GM23338 (cell line): ENCODE measurements at regions not wholly inside any gene's neighbourhood (a gene's known extent, or its start where the extent isn't known, plus 50 kb on each side); places are given as distances from the start of the nearest gene placed in this dataset.

ENCODE experiments used
- ATAC-seq: fragments of 200-7000 bp; cut with Tn5 transposase; 3 replicates; pipeline ENCODE4 v1.9.1; 2020
- DNase-seq: peaks from one replicate; pipeline ENCODE4 v3.0.0-alpha.2; 2015; ENCODE audit warnings: low spot score
- H2AFZ ChIP-seq: fragments of 200-600 bp; sonication (generic); 2 replicates; pipeline ENCODE4 v1.8.0; 2016; ENCODE audit warnings: antibody characterized with exemption, mild to moderate bottlenecking, moderate library complexity
- H3F3A ChIP-seq: fragments of 200-600 bp; sonication (generic); replicated peaks from 2 replicates; pipeline ENCODE4 v1.8.0; 2017; ENCODE audit warnings: antibody characterized with exemption, mixed run types, low read depth
- H3K27ac ChIP-seq: fragments of 200-600 bp; sonication (generic); 2 replicates; pipeline ENCODE4 v1.6.1; 2016; ENCODE audit warnings: low read depth
- H3K27me3 ChIP-seq: fragments of 200-600 bp; sonication (generic); 2 replicates; pipeline ENCODE4 v1.8.0; 2016; ENCODE audit warnings: mild to moderate bottlenecking, mixed run types, moderate library complexity; ENCODE audit not compliant: insufficient read depth
- H3K36me3 ChIP-seq: fragments of 200-600 bp; sonication (generic); 2 replicates; pipeline ENCODE4 v1.8.0; 2016; ENCODE audit warnings: mild to moderate bottlenecking; ENCODE audit not compliant: insufficient read depth
- H3K4me1 ChIP-seq: fragments of 200-600 bp; sonication (generic); 2 replicates; pipeline ENCODE4 v1.8.0; 2016; ENCODE audit warnings: mild to moderate bottlenecking, moderate library complexity; ENCODE audit not compliant: insufficient read depth
- H3K4me2 ChIP-seq: fragments of 200-600 bp; sonication (generic); 2 replicates; pipeline ENCODE4 v1.7.1; 2017; ENCODE audit warnings: mixed run types
- H3K4me3 ChIP-seq: fragments of 200-600 bp; sonication (generic); 2 replicates; pipeline ENCODE4 v1.6.1; 2016; ENCODE audit warnings: mixed run types
- H3K79me2 ChIP-seq: fragments of 200-600 bp; sonication (generic); replicated peaks from 2 replicates; pipeline ENCODE4 v1.8.0; 2017; ENCODE audit warnings: mild to moderate bottlenecking; ENCODE audit not compliant: insufficient read depth
- H3K9me2 ChIP-seq: fragments of 200-600 bp; sonication (generic); 2 replicates; pipeline ENCODE4 v1.8.0; 2017; ENCODE audit not compliant: insufficient read depth
- H4K20me1 ChIP-seq: fragments of 200-600 bp; sonication (generic); replicated peaks from 2 replicates; pipeline ENCODE4 v1.8.0; 2017; ENCODE audit warnings: mild to moderate bottlenecking; ENCODE audit not compliant: insufficient read depth
- H3K27ac Mint-ChIP-seq: 2 replicates; pipeline ENCODE4 v1.8.0; 2020; ENCODE audit warnings: inconsistent platforms, mild to moderate bottlenecking, moderate library complexity, mixed read lengths
- H3K27me3 Mint-ChIP-seq: 3 replicates; pipeline ENCODE4 v1.8.0; 2022; ENCODE audit warnings: low read depth, mild to moderate bottlenecking, moderate library complexity, mixed read lengths, inconsistent platforms; ENCODE audit not compliant: insufficient read depth, poor library complexity
- H3K36me3 Mint-ChIP-seq: 3 replicates; pipeline ENCODE4 v1.8.0; 2021; ENCODE audit warnings: low read depth, mild to moderate bottlenecking, inconsistent platforms, moderate library complexity, mixed read lengths
- H3K4me1 Mint-ChIP-seq: 3 replicates; pipeline ENCODE4 v1.8.0; 2020; ENCODE audit warnings: mild to moderate bottlenecking, inconsistent platforms, mixed read lengths
- H3K4me3 Mint-ChIP-seq: 3 replicates; pipeline ENCODE4 v1.8.0; 2021; ENCODE audit warnings: moderate library complexity, mild to moderate bottlenecking, inconsistent platforms, mixed read lengths
- H3K9me3 Mint-ChIP-seq: 3 replicates; pipeline ENCODE4 v1.8.0; 2020; ENCODE audit warnings: moderate library complexity, mild to moderate bottlenecking, inconsistent platforms, mixed read lengths
- CREB1 ChIP-seq: fragments of 250-450 bp; sonication (Bioruptor Pico); IDR thresholded peaks from 2 replicates; pipeline ENCODE4 v1.5.0; 2020; ENCODE audit warnings: low read depth, mild to moderate bottlenecking, moderate library complexity
- EZH2 ChIP-seq: fragments of 200-600 bp; sonication (generic); IDR thresholded peaks from one replicate; pipeline ENCODE4 v1.8.0; 2017; ENCODE audit warnings: antibody characterized with exemption, mild to moderate bottlenecking, low read depth; ENCODE audit not compliant: unreplicated experiment
- EZH2phosphoT487 ChIP-seq: fragments of 200-600 bp; sonication (generic); IDR thresholded peaks from one replicate; pipeline ENCODE4 v1.8.1; 2018; ENCODE audit warnings: antibody characterized with exemption; ENCODE audit not compliant: unreplicated experiment
- JUNB ChIP-seq: IDR thresholded peaks from one replicate; pipeline ENCODE4 v1.6.1; 2016; ENCODE audit warnings: antibody characterized with exemption; ENCODE audit not compliant: unreplicated experiment
- NANOG ChIP-seq: IDR thresholded peaks from 2 replicates; pipeline ENCODE4 v1.6.1; 2016; ENCODE audit warnings: antibody characterized with exemption, borderline replicate concordance
- POLR2AphosphoS5 ChIP-seq: IDR thresholded peaks from 2 replicates; pipeline ENCODE4 v1.6.1; 2016; ENCODE audit warnings: antibody characterized with exemption, low read depth
- STAT1 ChIP-seq: IDR thresholded peaks from one replicate; pipeline ENCODE4 v1.6.1; 2016; ENCODE audit warnings: antibody characterized with exemption; ENCODE audit not compliant: unreplicated experiment
- ZNF114 ChIP-seq: fragments of 250-450 bp; sonication (Bioruptor Pico); IDR thresholded peaks from 2 replicates; pipeline ENCODE4 v1.5.0; 2020; ENCODE audit warnings: mild to moderate bottlenecking, moderate library complexity
- ZNF331 ChIP-seq: fragments of 250-450 bp; sonication (Bioruptor Pico); IDR thresholded peaks from 2 replicates; pipeline ENCODE4 v1.5.0; 2020; ENCODE audit warnings: low read depth, mild to moderate bottlenecking, moderate library complexity
- TF ChIP-seq, protein P1 (sequence below), 2 experiments: fragments of 200-600 bp in 1 of 2; sonication (generic) in 1 of 2; conservative IDR thresholded peaks; 2 replicates each; pipeline versions ENCODE4 v1.5.1 to v1.6.1; 2016 to 2017; ENCODE audit warnings: antibody characterized with exemption in 2 of 2, low read depth in 2 of 2, mild to moderate bottlenecking in 2 of 2, moderate library complexity in 1 of 2
- TF ChIP-seq, protein P2 (sequence below): fragments of 250-450 bp; sonication (Bioruptor Pico); IDR thresholded peaks from 2 replicates; pipeline ENCODE4 v1.5.0; 2020; ENCODE audit warnings: mild to moderate bottlenecking, moderate library complexity
- TF ChIP-seq, protein P3 (sequence below): IDR thresholded peaks from one replicate; pipeline ENCODE4 v1.6.1; 2018; ENCODE audit warnings: antibody characterized with exemption; ENCODE audit not compliant: unreplicated experiment
- TF ChIP-seq, protein P4 (sequence below): IDR thresholded peaks from 2 replicates; pipeline ENCODE4 v1.6.1; 2016; ENCODE audit warnings: antibody characterized with exemption

DNA sequence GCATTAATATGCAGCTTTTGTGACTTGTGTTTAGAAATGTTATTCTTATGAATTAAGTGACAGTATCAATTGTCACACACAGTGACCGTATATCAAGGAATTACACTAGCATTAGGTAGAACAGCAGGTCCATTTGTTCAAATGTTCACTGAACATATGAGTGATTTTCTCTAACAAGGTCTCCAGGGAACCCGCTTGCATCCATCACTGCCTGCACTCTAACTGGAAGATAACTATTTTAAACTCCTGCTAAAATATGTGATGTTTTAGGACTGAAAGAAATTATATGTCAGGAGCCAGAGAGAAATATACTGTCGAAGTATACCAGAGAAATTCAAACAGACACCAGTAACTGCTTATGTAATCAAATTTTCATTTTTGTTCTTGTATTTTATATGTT, 1395.7 kb downstream of the PCDH18 start:
- Histone ChIP-seq H3K27ac (no peak overlapping the region), H3K4me1 (no peaks in the 10 kb centered on the region), H3K27me3 (no peaks in the 10 kb centered on the region), H3K4me2 (no peak overlapping the region), H3K4me3 (no peak overlapping the region), H3K36me3 (no peaks in the 10 kb centered on the region), H3K9me2 (no peaks in the 10 kb centered on the region), H2AFZ (no peak overlapping the region), H4K20me1 (no peaks in the 10 kb centered on the region), H3K79me2 (no peaks in the 10 kb centered on the region), H3F3A (no peaks in the 10 kb centered on the region)
- no peak overlapping the region for H3K27ac Mint-ChIP-seq
- H3K27me3 Mint-ChIP-seq: no peaks in the 10 kb centered on the region
- H3K4me1 Mint-ChIP-seq: no peaks in the 10 kb centered on the region
- no peak overlapping the region for H3K4me3 Mint-ChIP-seq
- no peak for ATAC-seq
- no peaks in the 10 kb centered on the region for H3K36me3 Mint-ChIP-seq
- DNase-seq: no peak
- TF ChIP-seq, protein P1, sequence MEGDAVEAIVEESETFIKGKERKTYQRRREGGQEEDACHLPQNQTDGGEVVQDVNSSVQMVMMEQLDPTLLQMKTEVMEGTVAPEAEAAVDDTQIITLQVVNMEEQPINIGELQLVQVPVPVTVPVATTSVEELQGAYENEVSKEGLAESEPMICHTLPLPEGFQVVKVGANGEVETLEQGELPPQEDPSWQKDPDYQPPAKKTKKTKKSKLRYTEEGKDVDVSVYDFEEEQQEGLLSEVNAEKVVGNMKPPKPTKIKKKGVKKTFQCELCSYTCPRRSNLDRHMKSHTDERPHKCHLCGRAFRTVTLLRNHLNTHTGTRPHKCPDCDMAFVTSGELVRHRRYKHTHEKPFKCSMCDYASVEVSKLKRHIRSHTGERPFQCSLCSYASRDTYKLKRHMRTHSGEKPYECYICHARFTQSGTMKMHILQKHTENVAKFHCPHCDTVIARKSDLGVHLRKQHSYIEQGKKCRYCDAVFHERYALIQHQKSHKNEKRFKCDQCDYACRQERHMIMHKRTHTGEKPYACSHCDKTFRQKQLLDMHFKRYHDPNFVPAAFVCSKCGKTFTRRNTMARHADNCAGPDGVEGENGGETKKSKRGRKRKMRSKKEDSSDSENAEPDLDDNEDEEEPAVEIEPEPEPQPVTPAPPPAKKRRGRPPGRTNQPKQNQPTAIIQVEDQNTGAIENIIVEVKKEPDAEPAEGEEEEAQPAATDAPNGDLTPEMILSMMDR (conservative IDR thresholded peaks at IDR 0.05; ENCODE audit: low read depth in 2 of 2): no peak
- no peak for TF ChIP-seq JUNB
- TF ChIP-seq, protein P2, sequence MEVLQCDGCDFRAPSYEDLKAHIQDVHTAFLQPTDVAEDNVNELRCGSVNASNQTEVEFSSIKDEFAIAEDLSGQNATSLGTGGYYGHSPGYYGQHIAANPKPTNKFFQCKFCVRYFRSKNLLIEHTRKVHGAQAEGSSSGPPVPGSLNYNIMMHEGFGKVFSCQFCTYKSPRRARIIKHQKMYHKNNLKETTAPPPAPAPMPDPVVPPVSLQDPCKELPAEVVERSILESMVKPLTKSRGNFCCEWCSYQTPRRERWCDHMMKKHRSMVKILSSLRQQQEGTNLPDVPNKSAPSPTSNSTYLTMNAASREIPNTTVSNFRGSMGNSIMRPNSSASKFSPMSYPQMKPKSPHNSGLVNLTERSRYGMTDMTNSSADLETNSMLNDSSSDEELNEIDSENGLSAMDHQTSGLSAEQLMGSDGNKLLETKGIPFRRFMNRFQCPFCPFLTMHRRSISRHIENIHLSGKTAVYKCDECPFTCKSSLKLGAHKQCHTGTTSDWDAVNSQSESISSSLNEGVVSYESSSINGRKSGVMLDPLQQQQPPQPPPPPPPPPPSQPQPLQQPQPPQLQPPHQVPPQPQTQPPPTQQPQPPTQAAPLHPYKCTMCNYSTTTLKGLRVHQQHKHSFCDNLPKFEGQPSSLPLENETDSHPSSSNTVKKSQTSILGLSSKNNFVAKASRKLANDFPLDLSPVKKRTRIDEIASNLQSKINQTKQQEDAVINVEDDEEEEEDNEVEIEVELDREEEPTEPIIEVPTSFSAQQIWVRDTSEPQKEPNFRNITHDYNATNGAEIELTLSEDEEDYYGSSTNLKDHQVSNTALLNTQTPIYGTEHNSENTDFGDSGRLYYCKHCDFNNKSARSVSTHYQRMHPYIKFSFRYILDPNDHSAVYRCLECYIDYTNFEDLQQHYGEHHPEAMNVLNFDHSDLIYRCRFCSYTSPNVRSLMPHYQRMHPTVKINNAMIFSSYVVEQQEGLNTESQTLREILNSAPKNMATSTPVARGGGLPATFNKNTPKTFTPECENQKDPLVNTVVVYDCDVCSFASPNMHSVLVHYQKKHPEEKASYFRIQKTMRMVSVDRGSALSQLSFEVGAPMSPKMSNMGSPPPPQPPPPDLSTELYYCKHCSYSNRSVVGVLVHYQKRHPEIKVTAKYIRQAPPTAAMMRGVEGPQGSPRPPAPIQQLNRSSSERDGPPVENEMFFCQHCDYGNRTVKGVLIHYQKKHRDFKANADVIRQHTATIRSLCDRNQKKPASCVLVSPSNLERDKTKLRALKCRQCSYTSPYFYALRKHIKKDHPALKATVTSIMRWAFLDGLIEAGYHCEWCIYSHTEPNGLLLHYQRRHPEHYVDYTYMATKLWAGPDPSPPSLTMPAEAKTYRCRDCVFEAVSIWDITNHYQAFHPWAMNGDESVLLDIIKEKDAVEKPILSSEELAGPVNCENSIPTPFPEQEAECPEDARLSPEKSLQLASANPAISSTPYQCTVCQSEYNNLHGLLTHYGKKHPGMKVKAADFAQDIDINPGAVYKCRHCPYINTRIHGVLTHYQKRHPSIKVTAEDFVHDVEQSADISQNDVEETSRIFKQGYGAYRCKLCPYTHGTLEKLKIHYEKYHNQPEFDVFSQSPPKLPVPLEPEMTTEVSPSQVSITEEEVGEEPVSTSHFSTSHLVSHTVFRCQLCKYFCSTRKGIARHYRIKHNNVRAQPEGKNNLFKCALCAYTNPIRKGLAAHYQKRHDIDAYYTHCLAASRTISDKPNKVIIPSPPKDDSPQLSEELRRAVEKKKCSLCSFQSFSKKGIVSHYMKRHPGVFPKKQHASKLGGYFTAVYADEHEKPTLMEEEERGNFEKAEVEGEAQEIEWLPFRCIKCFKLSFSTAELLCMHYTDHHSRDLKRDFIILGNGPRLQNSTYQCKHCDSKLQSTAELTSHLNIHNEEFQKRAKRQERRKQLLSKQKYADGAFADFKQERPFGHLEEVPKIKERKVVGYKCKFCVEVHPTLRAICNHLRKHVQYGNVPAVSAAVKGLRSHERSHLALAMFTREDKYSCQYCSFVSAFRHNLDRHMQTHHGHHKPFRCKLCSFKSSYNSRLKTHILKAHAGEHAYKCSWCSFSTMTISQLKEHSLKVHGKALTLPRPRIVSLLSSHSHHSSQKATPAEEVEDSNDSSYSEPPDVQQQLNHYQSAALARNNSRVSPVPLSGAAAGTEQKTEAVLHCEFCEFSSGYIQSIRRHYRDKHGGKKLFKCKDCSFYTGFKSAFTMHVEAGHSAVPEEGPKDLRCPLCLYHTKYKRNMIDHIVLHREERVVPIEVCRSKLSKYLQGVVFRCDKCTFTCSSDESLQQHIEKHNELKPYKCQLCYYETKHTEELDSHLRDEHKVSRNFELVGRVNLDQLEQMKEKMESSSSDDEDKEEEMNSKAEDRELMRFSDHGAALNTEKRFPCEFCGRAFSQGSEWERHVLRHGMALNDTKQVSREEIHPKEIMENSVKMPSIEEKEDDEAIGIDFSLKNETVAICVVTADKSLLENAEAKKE (CRISPR knock-in tag): no peak
- TF ChIP-seq, protein P3, sequence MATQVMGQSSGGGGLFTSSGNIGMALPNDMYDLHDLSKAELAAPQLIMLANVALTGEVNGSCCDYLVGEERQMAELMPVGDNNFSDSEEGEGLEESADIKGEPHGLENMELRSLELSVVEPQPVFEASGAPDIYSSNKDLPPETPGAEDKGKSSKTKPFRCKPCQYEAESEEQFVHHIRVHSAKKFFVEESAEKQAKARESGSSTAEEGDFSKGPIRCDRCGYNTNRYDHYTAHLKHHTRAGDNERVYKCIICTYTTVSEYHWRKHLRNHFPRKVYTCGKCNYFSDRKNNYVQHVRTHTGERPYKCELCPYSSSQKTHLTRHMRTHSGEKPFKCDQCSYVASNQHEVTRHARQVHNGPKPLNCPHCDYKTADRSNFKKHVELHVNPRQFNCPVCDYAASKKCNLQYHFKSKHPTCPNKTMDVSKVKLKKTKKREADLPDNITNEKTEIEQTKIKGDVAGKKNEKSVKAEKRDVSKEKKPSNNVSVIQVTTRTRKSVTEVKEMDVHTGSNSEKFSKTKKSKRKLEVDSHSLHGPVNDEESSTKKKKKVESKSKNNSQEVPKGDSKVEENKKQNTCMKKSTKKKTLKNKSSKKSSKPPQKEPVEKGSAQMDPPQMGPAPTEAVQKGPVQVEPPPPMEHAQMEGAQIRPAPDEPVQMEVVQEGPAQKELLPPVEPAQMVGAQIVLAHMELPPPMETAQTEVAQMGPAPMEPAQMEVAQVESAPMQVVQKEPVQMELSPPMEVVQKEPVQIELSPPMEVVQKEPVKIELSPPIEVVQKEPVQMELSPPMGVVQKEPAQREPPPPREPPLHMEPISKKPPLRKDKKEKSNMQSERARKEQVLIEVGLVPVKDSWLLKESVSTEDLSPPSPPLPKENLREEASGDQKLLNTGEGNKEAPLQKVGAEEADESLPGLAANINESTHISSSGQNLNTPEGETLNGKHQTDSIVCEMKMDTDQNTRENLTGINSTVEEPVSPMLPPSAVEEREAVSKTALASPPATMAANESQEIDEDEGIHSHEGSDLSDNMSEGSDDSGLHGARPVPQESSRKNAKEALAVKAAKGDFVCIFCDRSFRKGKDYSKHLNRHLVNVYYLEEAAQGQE: no peak
- no peak for TF ChIP-seq ZNF331 (CRISPR knock-in tag)
- TF ChIP-seq CREB1 (CRISPR knock-in tag): no peak
- TF ChIP-seq, protein P4, sequence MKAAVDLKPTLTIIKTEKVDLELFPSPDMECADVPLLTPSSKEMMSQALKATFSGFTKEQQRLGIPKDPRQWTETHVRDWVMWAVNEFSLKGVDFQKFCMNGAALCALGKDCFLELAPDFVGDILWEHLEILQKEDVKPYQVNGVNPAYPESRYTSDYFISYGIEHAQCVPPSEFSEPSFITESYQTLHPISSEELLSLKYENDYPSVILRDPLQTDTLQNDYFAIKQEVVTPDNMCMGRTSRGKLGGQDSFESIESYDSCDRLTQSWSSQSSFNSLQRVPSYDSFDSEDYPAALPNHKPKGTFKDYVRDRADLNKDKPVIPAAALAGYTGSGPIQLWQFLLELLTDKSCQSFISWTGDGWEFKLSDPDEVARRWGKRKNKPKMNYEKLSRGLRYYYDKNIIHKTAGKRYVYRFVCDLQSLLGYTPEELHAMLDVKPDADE: no peak
- no peak for TF ChIP-seq NANOG
- TF ChIP-seq EZH2: no peak
- no peak for TF ChIP-seq POLR2AphosphoS5
- TF ChIP-seq ZNF114: no peak
- TF ChIP-seq STAT1: no peak
- no peak for TF ChIP-seq EZH2phosphoT487
- no peaks in the 10 kb centered on the region for H3K9me3 Mint-ChIP-seq
